C4-2B (cell line): ENCODE measurements at regions not wholly inside any gene's neighbourhood (a gene's known extent, or its start where the extent isn't known, plus 50 kb on each side); places are given as distances from the start of the nearest gene placed in this dataset.

Source experiments
- ZFX ChIP-seq: fragments of 450-650 bp; IDR thresholded peaks from 2 replicates; pipeline ENCODE4 v1.6.1; 2017
- TF ChIP-seq, protein P1 (sequence below): fragments of 450-650 bp; conservative IDR thresholded peaks from 2 replicates; pipeline ENCODE4 v1.5.1; 2017; ENCODE audit warnings: mild to moderate bottlenecking

DNA sequence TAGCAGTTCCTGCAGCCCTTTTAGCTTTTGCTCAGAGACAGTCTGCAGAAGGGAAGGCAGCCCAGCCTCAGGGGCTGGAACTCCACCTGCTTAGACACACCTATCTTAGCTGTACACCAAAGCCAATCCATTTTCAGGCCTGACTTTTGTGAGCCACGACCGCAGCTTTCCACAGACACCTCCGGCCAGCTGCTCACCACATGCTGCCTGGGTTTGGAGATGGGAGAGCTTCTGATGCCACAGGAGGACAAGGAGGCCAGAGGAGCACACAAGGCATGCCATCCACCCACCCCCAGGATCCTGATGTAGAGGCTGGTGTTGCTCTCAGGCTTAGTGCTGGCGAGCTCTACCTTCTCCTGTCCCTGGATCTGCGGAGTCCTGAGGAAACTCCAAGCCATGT is 141.8 kb upstream of the NALF2 start:
- TF ChIP-seq, protein P1, sequence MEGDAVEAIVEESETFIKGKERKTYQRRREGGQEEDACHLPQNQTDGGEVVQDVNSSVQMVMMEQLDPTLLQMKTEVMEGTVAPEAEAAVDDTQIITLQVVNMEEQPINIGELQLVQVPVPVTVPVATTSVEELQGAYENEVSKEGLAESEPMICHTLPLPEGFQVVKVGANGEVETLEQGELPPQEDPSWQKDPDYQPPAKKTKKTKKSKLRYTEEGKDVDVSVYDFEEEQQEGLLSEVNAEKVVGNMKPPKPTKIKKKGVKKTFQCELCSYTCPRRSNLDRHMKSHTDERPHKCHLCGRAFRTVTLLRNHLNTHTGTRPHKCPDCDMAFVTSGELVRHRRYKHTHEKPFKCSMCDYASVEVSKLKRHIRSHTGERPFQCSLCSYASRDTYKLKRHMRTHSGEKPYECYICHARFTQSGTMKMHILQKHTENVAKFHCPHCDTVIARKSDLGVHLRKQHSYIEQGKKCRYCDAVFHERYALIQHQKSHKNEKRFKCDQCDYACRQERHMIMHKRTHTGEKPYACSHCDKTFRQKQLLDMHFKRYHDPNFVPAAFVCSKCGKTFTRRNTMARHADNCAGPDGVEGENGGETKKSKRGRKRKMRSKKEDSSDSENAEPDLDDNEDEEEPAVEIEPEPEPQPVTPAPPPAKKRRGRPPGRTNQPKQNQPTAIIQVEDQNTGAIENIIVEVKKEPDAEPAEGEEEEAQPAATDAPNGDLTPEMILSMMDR, result no peak
- no peak for TF ChIP-seq ZFX
